Muscle of leg (tissue), 3 donors: ENCODE measurements at regions not wholly inside any gene's neighbourhood (a gene's known extent, or its start where the extent isn't known, plus 50 kb on each side); places are given as distances from the start of the nearest gene placed in this dataset.

ENCODE experiments used
- DNase-seq: peaks from one replicate; pipeline ENCODE4 v3.0.0; 2013
- H3K27ac ChIP-seq: one replicate; pipeline ENCODE4 v1.5.1; 2013; ENCODE audit warnings: mild to moderate bottlenecking, low read length, control low read depth
- H3K27me3 ChIP-seq: one replicate; pipeline ENCODE4 v1.6.1; 2013; ENCODE audit warnings: low read length; ENCODE audit not compliant: control insufficient read depth, insufficient read depth
- H3K36me3 ChIP-seq: one replicate; pipeline ENCODE4 v1.6.1; 2013; ENCODE audit warnings: low read length; ENCODE audit not compliant: control insufficient read depth, insufficient read depth
- H3K4me1 ChIP-seq: one replicate; pipeline ENCODE4 v1.6.1; 2013; ENCODE audit warnings: low read length; ENCODE audit not compliant: control insufficient read depth, insufficient read depth
- H3K4me3 ChIP-seq: one replicate; pipeline ENCODE4 v1.5.1; 2013; ENCODE audit warnings: low read length, control low read depth
- H3K9me3 ChIP-seq: replicated peaks from 2 replicates; pipeline ENCODE4 v1.6.1; 2013; ENCODE audit warnings: low read depth, low read length; ENCODE audit not compliant: control insufficient read depth
- WGBS: methylation state at CpG from one replicate; pipeline ENCODE4 v1.1.5; 2013; ENCODE audit warnings: missing lambda C conversion rate; ENCODE audit not compliant: insufficient coverage; 5-methylcytosine and 5-hydroxymethylcytosine counted together

GRCh38 chr3:64992530-64993285, 304.9 kb upstream of the ADAMTS9 start:
- H3K4me3 ChIP-seq = no peak overlapping the region
- H3K4me1 ChIP-seq = peaks cover 22% of the 10 kb centered on the region
- H3K27me3 ChIP-seq = no peaks in the 10 kb centered on the region
- H3K9me3 ChIP-seq = no peaks in the 10 kb centered on the region
- peak overlapping the region; percentile 56 for H3K27ac ChIP-seq
- DNase-seq = peak; percentile 88
- WGBS = no CpG with 5 or more reads among the region's 7 CpGs
- H3K36me3 ChIP-seq = no peaks in the 10 kb centered on the region

- WGBS = 90% methylated on average over 1 of the region's 3 CpGs
Measured at GRCh38 chr3:64988188-64988587, 300.4 kb upstream of the ADAMTS9 start.

GRCh38 chr3:64987726-64988125, 299.9 kb upstream of the ADAMTS9 start:
- WGBS = no CpG with 5 or more reads among the region's 1 CpG
- Histone ChIP-seq H3K27me3 (no peaks in the 10 kb centered on the region), H3K4me1 (peaks cover 6% of the 10 kb centered on the region), H3K4me3 (no peak overlapping the region), H3K9me3 (no peaks in the 10 kb centered on the region), H3K36me3 (no peaks in the 10 kb centered on the region), H3K27ac (no peak overlapping the region)
- no peak for DNase-seq

More at GRCh38 chr3:64988188-64988587, 300.4 kb upstream of the ADAMTS9 start:
- DNase-seq = no peak
- no peaks in the 10 kb centered on the region for H3K27me3 ChIP-seq
- H3K4me3 ChIP-seq = no peak overlapping the region
- H3K4me1 ChIP-seq = peaks cover 7% of the 10 kb centered on the region
- no peaks in the 10 kb centered on the region for H3K9me3 ChIP-seq
- no peaks in the 10 kb centered on the region for H3K36me3 ChIP-seq
- no peak overlapping the region for H3K27ac ChIP-seq

GRCh38 chr3:64985072-64985471, 297.3 kb upstream of the ADAMTS9 start:
- WGBS = no CpG with 5 or more reads among the region's 2 CpGs
- H3K27me3 ChIP-seq = no peaks in the 10 kb centered on the region
- H3K36me3 ChIP-seq = no peaks in the 10 kb centered on the region
- H3K4me1 ChIP-seq = peaks cover 2% of the 10 kb centered on the region
- no peaks in the 10 kb centered on the region for H3K9me3 ChIP-seq
- DNase-seq = no peak
- H3K4me3 ChIP-seq = no peak overlapping the region
- no peak overlapping the region for H3K27ac ChIP-seq

GRCh38 chr3:64983583-64984359, 296.0 kb upstream of the ADAMTS9 start:
- Histone ChIP-seq H3K9me3 (no peaks in the 10 kb centered on the region), H3K4me3 (no peak overlapping the region), H3K27me3 (no peaks in the 10 kb centered on the region), H3K36me3 (no peaks in the 10 kb centered on the region), H3K4me1 (peaks cover 2% of the 10 kb centered on the region), H3K27ac (peak overlapping the region; percentile 26)
- no CpG with 5 or more reads among the region's 6 CpGs for WGBS
- DNase-seq = peak; percentile 79

- no peaks in the 10 kb centered on the region for H3K9me3 ChIP-seq
- H3K27me3 ChIP-seq = no peaks in the 10 kb centered on the region
- H3K27ac ChIP-seq = no peak overlapping the region
- no peak for DNase-seq
- no peak overlapping the region for H3K4me3 ChIP-seq
- H3K36me3 ChIP-seq = no peaks in the 10 kb centered on the region
- WGBS = 89% methylated on average over 1 of the region's 8 CpGs
- H3K4me1 ChIP-seq = peaks cover 2% of the 10 kb centered on the region
Measured at GRCh38 chr3:64977308-64978100, 289.7 kb upstream of the ADAMTS9 start.

GRCh38 chr3:64976456-64976855, 288.7 kb upstream of the ADAMTS9 start:
- Histone ChIP-seq H3K4me1 (peaks cover 2% of the 10 kb centered on the region), H3K27ac (no peak overlapping the region), H3K4me3 (no peak overlapping the region), H3K36me3 (no peaks in the 10 kb centered on the region), H3K9me3 (no peaks in the 10 kb centered on the region), H3K27me3 (no peaks in the 10 kb centered on the region)
- DNase-seq = no peak
- WGBS = 46% methylated on average over 3 of the region's 4 CpGs

GRCh38 chr3:64975147-64975546, 287.3 kb upstream of the ADAMTS9 start:
- Histone ChIP-seq H3K9me3 (no peaks in the 10 kb centered on the region), H3K27me3 (no peaks in the 10 kb centered on the region), H3K4me3 (no peak overlapping the region), H3K36me3 (no peaks in the 10 kb centered on the region), H3K27ac (no peak overlapping the region), H3K4me1 (peaks cover 2% of the 10 kb centered on the region)
- WGBS = no CpG with 5 or more reads among the region's 2 CpGs
- DNase-seq = peak; percentile 67

- WGBS = 23% methylated on average over 2 of the region's 5 CpGs
- no peak overlapping the region for H3K27ac ChIP-seq
- H3K27me3 ChIP-seq = no peaks in the 10 kb centered on the region
- H3K36me3 ChIP-seq = no peaks in the 10 kb centered on the region
- no peak overlapping the region for H3K4me3 ChIP-seq
- H3K9me3 ChIP-seq = no peaks in the 10 kb centered on the region
- peaks cover 2% of the 10 kb centered on the region for H3K4me1 ChIP-seq
- DNase-seq = no peak
Measured at GRCh38 chr3:64974401-64974800, 286.6 kb upstream of the ADAMTS9 start.

- no peaks in the 10 kb centered on the region for H3K9me3 ChIP-seq
- WGBS = no CpG with 5 or more reads among the region's 1 CpG
- no peak overlapping the region for H3K4me3 ChIP-seq
- peak overlapping the region; percentile 33 for H3K27ac ChIP-seq
- no peaks in the 10 kb centered on the region for H3K27me3 ChIP-seq
- H3K4me1 ChIP-seq = peaks cover 2% of the 10 kb centered on the region
- no peaks in the 10 kb centered on the region for H3K36me3 ChIP-seq
- DNase-seq = peak; percentile 85
Measured at GRCh38 chr3:64972793-64973192, 285.0 kb upstream of the ADAMTS9 start.
